ENCODE measurements at regions not wholly inside any gene's neighbourhood (a gene's known extent, or its start where the extent isn't known, plus 50 kb on each side); places are given as distances from the start of the nearest gene placed in this dataset.

DNA sequence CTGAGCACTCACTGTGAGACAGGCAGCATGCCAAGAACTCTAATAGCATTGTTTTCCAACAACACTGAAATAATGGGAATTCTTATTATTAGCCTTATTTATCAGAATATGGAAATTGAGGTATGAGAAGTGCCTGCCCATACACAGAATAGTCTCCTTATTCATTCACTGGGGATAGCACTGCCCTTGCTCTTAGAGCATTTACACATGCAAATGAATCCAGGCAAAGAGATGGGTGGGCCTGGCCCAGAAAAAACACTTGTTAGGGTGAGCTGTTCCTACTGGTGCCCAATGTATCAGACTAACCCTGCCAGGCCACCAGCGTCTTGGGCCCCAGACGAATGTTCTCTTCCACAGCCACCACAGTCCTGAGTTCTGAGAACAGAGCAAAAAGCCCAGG is 112.9 kb downstream of the TUBA3C start:
- TF ChIP-seq EZH2phosphoT487 (IDR thresholded peaks at IDR 0.05; ENCODE audit: low read depth) = no peak
- TF ChIP-seq, protein P1, sequence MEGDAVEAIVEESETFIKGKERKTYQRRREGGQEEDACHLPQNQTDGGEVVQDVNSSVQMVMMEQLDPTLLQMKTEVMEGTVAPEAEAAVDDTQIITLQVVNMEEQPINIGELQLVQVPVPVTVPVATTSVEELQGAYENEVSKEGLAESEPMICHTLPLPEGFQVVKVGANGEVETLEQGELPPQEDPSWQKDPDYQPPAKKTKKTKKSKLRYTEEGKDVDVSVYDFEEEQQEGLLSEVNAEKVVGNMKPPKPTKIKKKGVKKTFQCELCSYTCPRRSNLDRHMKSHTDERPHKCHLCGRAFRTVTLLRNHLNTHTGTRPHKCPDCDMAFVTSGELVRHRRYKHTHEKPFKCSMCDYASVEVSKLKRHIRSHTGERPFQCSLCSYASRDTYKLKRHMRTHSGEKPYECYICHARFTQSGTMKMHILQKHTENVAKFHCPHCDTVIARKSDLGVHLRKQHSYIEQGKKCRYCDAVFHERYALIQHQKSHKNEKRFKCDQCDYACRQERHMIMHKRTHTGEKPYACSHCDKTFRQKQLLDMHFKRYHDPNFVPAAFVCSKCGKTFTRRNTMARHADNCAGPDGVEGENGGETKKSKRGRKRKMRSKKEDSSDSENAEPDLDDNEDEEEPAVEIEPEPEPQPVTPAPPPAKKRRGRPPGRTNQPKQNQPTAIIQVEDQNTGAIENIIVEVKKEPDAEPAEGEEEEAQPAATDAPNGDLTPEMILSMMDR (IDR thresholded peaks at IDR 0.05; ENCODE audit: low read depth, low read length) = no peak
